ENCODE measurements at regions not wholly inside any gene's neighbourhood (a gene's known extent, or its start where the extent isn't known, plus 50 kb on each side); places are given as distances from the start of the nearest gene placed in this dataset.

- DNase-seq: no peak
Observed at GRCh38 chr16:52634104-52634503, 87.2 kb upstream of the TOX3 start.

- no peak for DNase-seq
Observed at GRCh38 chr16:52633230-52633629, 86.3 kb upstream of the TOX3 start.

- no peak for DNase-seq
Observed at GRCh38 chr16:52631711-52632110, 84.8 kb upstream of the TOX3 start.

- DNase-seq: no peak
Observed at GRCh38 chr16:52630711-52631110, 83.8 kb upstream of the TOX3 start.

- no peak for DNase-seq
Observed at GRCh38 chr16:52629296-52629695, 82.4 kb upstream of the TOX3 start.

GRCh38 chr16:52624891-52625290 lies 77.9 kb upstream of the TOX3 start:
- DNase-seq: no peak

GRCh38 chr16:52621651-52622050 lies 74.7 kb upstream of the TOX3 start:
- no peak for DNase-seq

- DNase-seq: no peak
Observed at GRCh38 chr16:52618753-52619497, 72.0 kb upstream of the TOX3 start.

- no peak for DNase-seq
Observed at GRCh38 chr16:52617591-52617990, 70.6 kb upstream of the TOX3 start.

GRCh38 chr16:52613508-52613907 lies 66.6 kb upstream of the TOX3 start:
- no peak for DNase-seq

- no peak for DNase-seq
Observed at GRCh38 chr16:52611817-52612673, 65.1 kb upstream of the TOX3 start.

- no peak for DNase-seq
Observed at GRCh38 chr16:52603015-52603414, 56.1 kb upstream of the TOX3 start.

- no peak for DNase-seq
Observed at GRCh38 chr16:52597772-52598483, 51.0 kb upstream of the TOX3 start.

GRCh38 chr16:52597073-52597771 lies 50.3 kb upstream of the TOX3 start:
- DNase-seq: no peak
